NCI-H510A (cell line): ENCODE measurements at regions not wholly inside any gene's neighbourhood (a gene's known extent, or its start where the extent isn't known, plus 50 kb on each side); places are given as distances from the start of the nearest gene placed in this dataset.

ENCODE experiments used
- DNase-seq: peaks from one replicate; lab custom pipeline; 2025; lab: John Stamatoyannopoulos, UW

- peak; percentile 13 for DNase-seq
Observed at GRCh38 chr14:60349663-60350365, 100.8 kb downstream of the PPM1A start.

GRCh38 chr14:60350366-60350720 lies 101.3 kb downstream of the PPM1A start:
- no peak for DNase-seq

GRCh38 chr14:60353420-60353819 lies 104.4 kb downstream of the PPM1A start:
- no peak for DNase-seq

GRCh38 chr14:60355768-60356167 lies 106.7 kb downstream of the PPM1A start:
- no peak for DNase-seq

- DNase-seq = no peak
Observed at GRCh38 chr14:60356386-60356785, 107.4 kb downstream of the PPM1A start.

- no peak for DNase-seq
Observed at GRCh38 chr14:60356906-60357550, 108.0 kb downstream of the PPM1A start.

- DNase-seq = no peak
Observed at GRCh38 chr14:60357551-60358149, 108.6 kb downstream of the PPM1A start.

GRCh38 chr14:60363275-60363674 lies 114.3 kb downstream of the PPM1A start:
- no peak for DNase-seq

- DNase-seq = no peak
Observed at GRCh38 chr14:60363687-60364086, 114.7 kb downstream of the PPM1A start.

GRCh38 chr14:60381909-60382308 lies 104.0 kb downstream of the C14orf39 start:
- DNase-seq = no peak
